GM21381 (cell line): ENCODE measurements at regions not wholly inside any gene's neighbourhood (a gene's known extent, or its start where the extent isn't known, plus 50 kb on each side); places are given as distances from the start of the nearest gene placed in this dataset.

Experiments used
- ATAC-seq: cut with Tn5 transposase; IDR thresholded peaks from one replicate; pipeline ENCODE4 v1.9.1; 2021; ENCODE audit warnings: mild to moderate bottlenecking, moderate library complexity; ENCODE audit not compliant: unreplicated experiment

DNA sequence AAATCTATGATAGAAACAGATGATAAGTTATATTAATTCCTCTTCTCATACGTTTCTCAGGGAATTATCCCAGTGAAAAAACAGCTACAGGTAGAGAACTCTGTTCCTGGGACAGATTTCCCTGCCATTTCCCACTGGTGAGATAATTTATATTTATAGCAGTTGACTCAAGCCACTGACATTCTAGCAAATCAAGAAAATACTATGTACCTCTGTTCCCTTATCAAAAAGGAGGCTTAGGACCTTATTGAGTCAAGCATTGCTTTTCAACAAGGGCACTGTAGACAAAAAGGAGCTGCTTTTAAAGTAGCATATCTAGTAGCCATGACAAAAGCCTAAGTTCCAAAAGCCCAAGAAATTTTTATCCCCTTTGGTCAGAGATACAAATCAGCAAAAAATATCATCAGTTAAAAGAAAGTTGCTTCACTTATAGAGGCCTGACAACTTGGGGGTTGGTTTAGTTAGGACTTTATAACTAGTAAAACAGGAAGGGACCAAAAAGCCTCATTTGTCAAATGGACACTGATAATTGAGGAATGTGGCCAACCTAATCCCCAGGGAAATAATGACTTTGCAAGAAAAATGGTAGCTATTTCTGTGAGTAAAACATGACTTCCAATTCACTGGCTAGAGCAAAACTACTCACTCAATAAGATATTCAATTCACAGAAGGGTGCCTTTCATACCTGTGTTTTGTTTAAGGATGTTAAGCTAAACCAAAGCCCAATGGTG, 652.5 kb downstream of the SLITRK1 start:
- ATAC-seq = no peak

DNA sequence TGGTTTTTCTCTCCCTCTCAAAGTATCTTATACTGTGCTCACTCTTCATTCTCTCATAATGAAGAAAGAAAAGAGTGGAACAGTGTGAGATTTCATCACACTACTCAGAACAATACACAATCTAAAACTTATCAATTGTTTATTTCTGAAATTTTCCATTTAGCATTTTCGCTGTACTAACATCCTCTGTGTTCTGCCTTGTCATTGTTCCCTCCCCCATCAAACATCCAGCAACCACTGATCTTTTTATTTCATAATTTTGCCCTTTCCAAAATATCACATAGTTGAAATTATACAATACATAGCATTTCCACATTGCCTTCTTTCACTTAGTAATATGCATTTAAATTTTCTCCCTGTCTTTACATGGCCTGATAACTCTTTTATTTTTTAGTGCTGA, 658.7 kb downstream of the SLITRK1 start:
- ATAC-seq = no peak

DNA sequence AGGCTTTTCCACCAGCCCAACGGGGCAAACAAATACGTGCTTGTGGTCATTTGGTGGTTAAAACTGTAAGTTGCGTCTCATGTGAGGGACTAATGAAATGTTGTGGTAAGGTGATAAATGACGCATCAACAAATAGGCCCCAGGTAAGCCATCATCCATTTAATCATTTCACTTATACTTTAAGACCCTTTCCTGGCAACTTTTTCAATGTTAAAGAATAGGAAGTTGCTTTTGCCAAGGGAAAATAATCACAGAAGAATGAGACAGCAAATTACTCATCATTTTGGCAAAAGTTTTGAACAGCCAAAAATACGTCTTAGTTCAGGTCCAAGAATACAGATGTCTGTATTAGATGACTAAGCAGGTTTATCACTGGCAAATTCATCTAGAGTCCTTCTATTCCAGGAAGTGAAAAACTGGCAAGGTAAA, 660.4 kb downstream of the SLITRK1 start:
- ATAC-seq = no peak

DNA sequence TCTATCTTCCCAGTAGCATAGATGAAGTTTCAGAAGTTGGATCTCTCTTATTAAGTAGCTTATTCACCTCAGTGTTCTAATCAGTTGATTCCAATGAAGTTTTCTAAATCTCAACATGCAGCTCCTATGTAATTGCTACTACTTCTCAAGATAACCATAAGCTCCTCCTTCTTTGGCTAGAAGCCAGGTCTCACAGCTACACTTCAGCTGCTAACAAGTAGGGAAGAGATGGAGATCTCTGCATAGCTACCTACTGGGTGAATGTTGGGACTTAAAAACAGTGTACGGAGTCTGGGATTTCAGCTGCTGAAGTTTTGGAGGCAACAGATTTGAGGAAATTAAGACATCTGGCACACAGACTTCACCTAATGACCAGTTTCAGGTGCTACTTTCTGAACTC, 661.0 kb downstream of the SLITRK1 start:
- ATAC-seq = no peak

DNA sequence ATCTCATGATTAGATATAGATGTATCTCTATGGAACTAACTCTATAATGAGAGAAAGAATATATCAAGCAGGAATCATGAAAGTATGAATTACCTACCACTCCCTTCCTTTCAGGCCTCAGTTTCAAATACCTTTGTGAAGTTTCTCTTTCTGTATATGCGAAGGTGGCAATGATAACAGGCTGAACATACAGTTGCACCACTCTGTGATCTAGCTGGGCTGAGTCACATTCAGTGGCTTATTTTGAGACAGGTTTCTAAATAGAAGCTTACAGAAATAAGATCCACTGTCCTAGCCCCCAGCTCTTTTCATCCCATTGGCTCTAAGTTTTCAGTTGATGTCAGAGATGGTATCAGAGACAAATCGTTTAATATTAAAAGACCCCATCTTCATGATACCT, 662.0 kb downstream of the SLITRK1 start:
- ATAC-seq = no peak

DNA sequence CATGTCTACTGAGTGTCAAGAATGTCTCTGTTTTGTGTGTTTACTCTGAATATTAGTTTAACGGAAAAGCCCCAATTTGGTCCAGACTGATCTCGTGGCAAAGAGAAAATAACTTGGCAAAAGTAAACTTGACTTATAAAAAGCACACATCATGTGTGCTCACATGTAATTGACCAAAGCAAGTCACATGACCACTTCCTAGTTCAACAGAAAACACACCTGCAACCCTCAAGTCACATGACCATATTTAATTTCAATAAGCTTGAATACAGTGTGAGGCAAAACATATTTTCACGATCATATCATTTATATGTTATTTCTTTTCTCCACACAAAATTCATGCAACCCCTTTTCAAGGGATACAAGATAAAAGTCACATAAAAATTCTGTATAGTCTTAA, 662.4 kb downstream of the SLITRK1 start:
- ATAC-seq = no peak

DNA sequence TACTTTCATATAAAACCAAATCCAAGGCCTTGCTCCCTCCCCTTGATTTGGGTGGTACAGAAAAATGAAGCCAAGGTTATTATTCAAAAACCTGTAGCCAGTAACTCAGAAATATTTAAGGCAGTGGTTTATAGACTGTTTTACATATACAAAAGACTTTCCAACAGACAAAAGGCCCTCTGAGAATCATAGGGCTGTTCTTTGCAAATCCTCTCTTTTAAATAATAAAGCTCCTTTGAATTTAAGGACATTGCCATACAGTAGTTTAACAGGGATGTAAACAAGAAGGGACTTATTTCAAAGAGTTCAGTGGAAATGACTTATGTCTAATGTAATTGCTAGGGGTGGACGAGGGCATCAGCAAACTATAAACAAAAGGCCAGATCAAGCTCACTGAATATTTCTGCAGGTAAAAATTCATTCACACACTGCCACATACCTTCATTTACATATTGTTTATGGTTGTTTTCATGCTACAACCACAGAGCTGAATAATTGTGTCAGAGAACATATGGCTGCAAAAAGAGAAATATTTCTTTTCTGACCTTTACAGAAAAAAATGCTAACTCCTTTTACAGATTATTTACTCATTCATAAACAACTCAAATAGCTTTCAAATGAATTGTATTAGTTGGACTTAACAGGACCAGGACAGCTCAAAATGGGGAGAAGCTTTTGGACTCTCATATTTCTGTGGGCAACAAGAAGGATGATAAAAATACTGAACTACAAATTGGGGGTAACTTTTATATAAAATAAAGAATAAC, 665.6 kb downstream of the SLITRK1 start:
- no peak for ATAC-seq

DNA sequence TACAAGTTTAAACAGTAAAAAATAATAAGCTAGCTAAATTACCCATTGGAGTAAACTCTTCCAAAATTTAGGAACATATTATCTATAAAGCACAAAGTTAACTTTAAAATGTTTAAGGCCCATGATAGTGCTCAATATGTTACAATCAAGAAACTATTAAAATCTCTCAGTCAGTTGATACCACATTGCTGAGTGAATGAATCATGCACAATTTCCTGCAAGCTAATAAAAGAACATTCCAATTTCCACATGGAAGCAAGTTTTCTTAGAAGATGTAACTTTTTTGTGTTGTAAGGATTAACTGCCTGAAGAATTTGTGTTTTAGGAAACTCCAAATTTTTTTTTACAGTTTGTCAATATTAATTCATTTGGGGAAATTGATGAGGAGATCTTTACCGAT, 666.6 kb downstream of the SLITRK1 start:
- no peak for ATAC-seq

DNA sequence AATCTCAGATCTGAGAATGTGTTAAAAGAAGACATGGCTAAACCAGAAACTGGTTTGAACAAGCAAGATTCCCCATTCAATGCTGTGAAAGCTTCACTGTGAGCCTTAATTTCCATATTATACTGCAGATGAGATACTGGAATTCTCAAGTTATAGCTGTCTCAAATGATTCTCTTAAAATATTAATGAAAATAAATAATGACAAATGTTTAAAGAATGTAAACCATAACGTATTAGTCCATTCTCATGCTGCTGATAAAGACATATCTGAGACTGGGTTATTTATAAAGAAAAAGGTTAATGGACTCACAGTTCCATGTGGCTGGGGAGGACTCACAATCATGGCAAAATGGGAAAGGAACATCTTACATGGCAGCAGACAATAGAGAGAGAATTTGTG, 667.8 kb downstream of the SLITRK1 start:
- no peak for ATAC-seq

DNA sequence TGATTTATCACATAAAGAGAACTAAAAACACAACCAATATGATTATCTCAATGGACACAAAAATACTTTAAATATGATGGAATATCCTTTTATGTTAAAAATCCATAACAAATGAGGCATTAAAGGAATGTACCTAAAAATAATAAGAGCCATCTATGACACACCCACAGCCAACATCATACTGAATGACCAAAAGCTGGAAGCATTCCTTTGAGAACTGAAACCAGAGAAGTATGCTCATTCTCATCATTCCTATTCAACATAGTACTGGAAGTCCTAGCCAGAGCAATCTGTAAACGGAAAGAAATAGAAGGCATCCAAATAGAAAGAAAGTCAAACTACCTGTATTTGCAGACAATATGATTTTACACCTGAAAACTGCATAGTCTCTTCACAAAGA, 671.0 kb downstream of the SLITRK1 start:
- ATAC-seq = no peak

DNA sequence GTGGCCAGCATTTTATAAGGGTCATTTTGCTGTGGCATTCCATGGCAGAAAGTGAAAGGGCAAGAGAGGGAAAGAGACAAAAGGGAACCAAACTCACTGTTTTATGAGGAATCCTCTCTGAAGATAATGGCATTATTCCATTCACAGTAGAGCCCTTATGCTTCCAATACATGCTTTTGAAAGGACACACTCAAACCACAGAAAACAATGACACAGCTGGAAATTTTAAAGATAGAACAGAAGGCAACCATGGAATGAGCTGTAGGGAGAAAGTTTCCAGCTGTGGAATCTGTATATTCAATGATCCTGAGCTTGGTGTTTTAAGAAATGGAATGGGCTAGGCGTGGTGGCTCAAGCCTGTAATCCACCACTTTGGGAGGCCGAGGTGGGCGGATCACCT, 677.4 kb downstream of the SLITRK1 start:
- ATAC-seq = no peak

DNA sequence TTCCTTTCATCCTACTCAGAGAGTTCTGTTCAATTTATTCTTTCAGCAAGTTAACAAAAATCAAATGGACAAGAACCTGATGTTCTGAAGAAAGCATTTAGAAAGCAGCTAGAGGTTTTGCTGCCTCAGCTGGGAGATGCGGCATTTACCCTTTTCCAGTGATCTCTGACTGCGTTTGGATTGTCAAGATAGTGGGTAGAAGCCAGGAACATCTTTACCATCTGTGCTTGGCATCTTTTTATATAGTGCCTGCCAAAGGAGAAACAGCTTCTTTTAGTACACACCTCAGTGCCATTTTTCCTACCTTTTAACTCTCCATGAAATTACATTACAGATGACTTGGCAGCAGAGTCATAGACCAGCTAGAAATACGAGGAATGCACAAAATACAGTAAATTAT, 680.8 kb downstream of the SLITRK1 start:
- ATAC-seq = no peak

DNA sequence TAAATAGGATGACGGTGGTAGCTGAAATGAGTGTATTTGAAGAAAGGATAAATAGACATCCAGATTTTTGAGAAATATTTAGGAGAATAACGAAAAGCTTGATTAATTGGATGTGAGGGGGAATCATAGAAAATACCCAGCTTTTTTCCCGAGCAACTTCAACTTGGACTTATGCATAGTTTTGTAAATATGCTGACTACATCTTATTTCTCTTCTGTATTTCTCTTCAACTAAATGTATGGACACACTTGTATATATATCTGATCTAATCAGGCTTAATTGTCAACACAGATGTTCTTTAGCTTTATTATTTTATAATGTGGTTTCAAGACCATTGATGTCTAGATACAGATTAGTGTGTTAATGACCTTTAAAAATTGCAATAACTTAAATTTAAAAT, 685.0 kb downstream of the SLITRK1 start:
- ATAC-seq = no peak

DNA sequence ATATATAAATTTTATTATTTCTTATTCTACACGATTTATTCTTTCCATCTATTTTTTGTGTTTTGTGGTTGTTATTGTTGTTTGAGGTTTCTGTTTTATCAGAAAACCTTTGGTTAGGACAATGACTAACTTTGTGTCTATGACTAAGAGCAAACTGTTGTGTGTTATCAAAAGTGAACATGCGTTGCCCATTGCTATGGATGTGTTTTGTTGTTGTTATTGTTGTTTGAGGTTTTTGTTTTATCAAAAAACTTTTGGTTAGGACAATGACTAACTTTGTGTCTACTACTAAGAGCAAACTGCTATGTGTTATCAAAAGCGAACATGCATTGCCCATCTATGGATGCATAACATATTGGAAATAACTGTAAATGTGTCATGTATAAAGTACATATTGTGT, 692.3 kb downstream of the SLITRK1 start:
- no peak for ATAC-seq

DNA sequence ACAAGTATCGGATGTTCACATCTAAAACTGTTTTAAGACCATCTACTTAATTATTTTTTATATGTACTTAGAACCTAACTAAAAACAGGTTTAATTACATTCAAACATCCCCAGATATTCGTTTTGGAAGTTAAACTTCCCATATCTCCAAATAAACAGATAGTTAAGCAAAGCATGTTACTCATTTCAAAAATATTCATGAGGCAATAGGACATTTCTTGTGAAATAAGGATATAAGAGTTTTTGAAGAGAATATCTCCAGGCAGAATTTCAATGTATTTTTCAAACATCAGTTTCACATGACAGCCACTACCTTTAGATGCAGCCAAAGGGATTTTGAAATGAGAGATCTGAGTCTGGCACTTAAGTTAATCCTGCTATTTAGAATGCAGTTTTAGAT, 697.5 kb downstream of the SLITRK1 start:
- no peak for ATAC-seq

DNA sequence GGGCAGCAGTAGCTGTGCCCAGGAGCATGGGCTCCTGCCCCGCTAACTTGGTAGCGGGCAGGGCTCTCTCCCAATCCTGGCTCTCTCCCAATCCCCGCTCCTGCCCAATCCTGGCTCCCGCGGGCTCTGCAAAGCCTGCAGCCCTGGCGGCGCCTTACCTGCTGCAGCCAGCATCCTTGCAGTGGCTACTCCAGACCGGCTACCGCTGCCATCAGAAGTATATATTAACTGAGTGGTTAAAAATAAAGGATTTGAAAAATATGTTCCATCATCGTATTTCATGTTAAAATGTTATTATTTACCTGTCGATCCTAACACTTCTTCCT, 698.2 kb downstream of the SLITRK1 start:
- no peak for ATAC-seq

DNA sequence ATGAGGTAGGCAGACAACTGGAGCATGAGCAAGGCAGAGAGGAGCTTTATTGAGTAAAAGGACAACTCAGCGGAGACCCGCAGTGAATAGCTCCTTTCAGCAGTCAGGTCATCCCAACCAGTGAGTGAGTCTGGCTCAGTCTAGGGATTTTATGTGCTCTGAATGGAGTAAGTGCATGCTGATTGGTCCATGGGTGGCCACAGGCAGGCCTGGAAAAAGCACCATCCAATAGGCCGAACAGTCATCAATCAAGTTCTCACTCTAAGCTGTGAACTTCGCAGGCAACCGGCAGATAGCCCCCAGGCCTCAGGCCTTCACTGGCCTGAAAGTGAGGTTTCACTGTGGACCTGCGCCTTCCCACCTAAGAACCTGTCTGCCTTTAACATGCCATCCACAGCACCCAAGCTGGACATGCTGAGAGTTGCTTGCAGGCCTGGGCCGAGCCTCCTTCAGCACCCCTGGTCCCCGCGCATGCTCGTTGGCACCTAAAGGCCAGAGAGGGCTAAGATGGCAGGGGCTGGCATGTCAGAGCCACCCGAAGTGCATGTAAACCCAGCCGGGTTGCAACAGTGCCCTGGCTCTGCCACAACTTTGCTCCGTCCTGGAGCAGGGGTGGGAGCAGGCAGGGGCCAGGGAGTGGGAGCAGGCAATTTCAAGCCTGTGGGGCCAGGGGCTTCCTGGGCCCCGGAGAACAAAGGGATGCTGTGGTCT, 698.7 kb downstream of the SLITRK1 start:
- no peak for ATAC-seq

DNA sequence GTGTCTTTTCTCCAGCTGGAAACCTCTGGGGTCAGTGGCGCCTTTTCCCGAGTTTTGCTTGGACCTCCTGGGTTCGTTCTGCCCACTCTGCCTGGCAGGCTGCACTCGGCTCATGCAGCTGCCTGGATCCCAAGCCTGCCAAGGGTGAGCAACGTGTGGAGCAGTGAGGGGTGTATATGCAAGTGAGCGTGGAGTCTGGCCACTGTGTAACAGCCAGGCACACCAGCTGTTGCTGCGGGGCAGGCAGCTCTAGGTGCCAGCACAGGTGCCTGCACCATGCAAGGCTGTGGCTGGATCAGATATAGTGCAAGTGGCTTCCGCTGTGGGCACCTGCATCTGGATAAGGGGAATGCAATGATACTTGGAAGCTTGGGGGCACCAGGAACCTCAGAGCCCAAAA, 699.4 kb downstream of the SLITRK1 start:
- ATAC-seq = no peak

DNA sequence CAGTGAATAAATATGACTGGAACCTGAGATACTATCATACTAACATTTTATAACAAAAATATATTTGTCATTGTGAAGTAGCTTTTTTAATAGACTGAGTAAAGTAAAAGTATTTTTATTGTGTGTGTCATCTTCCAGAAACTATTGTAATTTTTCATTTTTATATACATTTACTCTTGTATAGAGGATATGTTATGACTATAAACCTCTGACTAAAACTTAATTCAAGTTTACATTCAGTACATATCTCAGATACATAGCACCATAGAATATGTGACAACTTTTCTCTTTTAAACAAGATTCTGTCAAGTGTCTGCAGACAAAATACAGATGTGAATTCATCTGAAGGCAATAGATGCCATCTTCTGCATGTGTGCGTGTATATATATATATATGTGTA, 704.3 kb downstream of the SLITRK1 start:
- ATAC-seq = no peak

DNA sequence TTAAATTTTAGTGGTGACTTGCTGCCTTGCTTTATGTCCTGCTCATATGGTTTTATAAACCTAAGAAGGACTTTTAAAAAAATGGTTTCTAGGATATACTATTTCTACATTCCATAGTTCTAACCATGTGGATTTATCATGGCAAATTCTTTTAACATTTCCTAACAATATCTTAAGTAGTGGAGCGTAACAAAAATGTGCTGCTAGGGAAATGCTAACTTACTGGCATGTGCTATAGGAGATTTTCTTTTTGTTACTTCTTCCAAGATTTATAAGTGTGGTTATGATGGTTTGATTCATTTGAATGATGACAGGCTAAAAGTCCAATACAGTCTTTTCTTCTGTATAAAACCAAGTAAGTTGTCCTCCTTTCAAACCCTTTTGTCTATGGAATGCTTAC, 713.7 kb downstream of the SLITRK1 start:
- ATAC-seq = no peak

DNA sequence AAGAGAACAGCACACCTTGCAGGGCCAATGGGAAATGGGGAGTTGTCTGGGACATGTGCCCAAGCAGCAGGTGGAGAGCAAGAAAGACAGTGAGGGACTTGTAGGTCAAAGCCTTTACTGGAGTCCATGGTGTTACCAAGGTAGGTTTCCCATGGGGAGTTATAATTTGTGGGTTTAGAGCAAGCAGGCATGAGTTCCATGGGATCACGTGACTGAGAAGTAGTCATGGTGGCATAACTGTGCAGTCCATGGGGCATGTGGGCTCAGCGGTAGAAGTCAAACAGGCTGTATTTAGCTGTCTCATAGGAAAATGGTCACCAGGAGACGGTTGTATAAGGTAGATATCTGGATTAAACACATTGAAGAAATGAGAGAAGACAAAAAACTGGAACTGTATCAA, 715.1 kb downstream of the SLITRK1 start:
- no peak for ATAC-seq

DNA sequence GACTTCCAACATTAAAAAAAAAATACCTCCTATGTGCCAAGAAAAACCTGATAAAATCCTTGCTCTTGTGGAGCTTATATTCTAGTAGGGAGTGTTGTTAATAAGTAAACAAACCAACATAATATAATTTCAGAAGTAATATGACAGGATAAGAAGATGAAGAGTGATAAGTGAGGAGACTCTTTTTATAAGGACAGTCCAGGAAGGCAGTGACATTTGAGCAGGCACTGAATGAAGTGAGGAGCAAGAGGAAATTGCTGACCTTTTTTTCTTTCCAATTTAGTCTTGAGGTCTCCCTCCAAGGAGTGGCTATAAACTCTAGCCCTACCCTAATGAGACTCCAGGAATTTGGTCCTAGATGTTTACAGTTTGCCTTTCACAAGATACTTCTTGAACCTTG, 715.7 kb downstream of the SLITRK1 start:
- ATAC-seq = no peak
